Adrenal gland (tissue), 5 donors: ENCODE measurements at regions not wholly inside any gene's neighbourhood (a gene's known extent, or its start where the extent isn't known, plus 50 kb on each side); places are given as distances from the start of the nearest gene placed in this dataset.

Experiments
- POLR2A ChIP-seq, 2 donors: fragments of 450-650 bp; IDR thresholded peaks; one replicate each; pipeline ENCODE4 v1.6.1; 2017; ENCODE audit warnings: antibody characterized with exemption in 2 of 2, mild to moderate bottlenecking in 2 of 2, moderate library complexity in 1 of 2
- TF ChIP-seq, protein P1 (sequence below), 6 experiments: fragments of 450-650 bp in 4 of 6; fragments of 200-600 bp in 2 of 6; sonication (generic) in 1 of 6; IDR thresholded peaks; 1 replicate in 5 of 6; 2 replicates in 1 of 6; pipeline versions ENCODE4 v1.5.1 to v1.8.0; 2016 to 2021; ENCODE audit warnings: antibody characterized with exemption in 6 of 6, mild to moderate bottlenecking in 2 of 6, moderate library complexity in 1 of 6
- donor health status: DM: no; HTN: no; CAD: no.

DNA sequence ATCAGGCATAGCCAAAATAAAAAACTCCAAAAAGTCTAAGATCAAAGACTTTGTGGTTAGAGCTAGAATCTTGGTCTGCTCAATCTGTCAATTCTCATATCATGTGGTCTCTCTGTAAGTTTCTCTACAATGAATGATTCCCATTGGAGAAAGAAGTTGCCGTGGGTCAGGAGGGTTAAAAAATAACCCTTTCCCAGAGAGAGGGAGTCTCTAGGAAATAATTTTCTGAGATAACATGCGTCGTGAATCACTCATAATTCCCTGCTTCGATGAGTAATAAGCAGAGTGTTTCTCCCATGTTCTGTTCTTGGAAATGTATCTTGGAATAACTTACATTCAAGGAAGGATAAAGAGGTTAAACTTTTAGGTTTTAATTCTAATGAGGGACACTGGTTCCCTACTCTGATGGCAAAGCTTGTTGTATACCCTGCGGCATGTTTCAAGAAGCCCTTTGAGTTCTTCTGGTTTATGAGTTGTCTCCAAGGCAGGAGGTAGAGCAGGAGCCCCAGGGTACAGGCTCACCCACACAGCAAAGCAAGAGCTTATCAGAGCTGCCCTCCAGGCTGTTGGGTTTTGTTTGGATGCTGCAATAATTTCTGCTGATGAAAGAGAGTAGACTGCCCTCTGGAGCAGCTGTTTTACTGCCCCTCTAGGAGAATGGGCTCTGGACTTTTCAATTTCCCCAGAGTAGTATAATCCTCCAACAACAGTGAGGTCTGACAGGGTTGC lies 599.1 kb downstream of the QKI start:
- TF ChIP-seq, protein P1, sequence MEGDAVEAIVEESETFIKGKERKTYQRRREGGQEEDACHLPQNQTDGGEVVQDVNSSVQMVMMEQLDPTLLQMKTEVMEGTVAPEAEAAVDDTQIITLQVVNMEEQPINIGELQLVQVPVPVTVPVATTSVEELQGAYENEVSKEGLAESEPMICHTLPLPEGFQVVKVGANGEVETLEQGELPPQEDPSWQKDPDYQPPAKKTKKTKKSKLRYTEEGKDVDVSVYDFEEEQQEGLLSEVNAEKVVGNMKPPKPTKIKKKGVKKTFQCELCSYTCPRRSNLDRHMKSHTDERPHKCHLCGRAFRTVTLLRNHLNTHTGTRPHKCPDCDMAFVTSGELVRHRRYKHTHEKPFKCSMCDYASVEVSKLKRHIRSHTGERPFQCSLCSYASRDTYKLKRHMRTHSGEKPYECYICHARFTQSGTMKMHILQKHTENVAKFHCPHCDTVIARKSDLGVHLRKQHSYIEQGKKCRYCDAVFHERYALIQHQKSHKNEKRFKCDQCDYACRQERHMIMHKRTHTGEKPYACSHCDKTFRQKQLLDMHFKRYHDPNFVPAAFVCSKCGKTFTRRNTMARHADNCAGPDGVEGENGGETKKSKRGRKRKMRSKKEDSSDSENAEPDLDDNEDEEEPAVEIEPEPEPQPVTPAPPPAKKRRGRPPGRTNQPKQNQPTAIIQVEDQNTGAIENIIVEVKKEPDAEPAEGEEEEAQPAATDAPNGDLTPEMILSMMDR (IDR thresholded peaks at IDR 0.05), result no peak
- TF ChIP-seq POLR2A (IDR thresholded peaks at IDR 0.05), result no peak
